Endodermal cell (in vitro differentiated cells): ENCODE measurements at regions not wholly inside any gene's neighbourhood (a gene's known extent, or its start where the extent isn't known, plus 50 kb on each side); places are given as distances from the start of the nearest gene placed in this dataset.

Experiments
- DNase-seq: peaks from one replicate; pipeline ENCODE4 v3.0.0-alpha.2; 2017
- H3K27ac ChIP-seq: 2 replicates; pipeline ENCODE4 v1.5.1; 2013; ENCODE audit warnings: mild to moderate bottlenecking, low read depth, low read length, moderate library complexity
- H3K27me3 ChIP-seq: 2 replicates; pipeline ENCODE4 v1.6.1; 2013; ENCODE audit warnings: mild to moderate bottlenecking, low read length, moderate library complexity; ENCODE audit not compliant: insufficient read depth, control insufficient read depth, poor library complexity, severe bottlenecking
- H3K36me3 ChIP-seq: 2 replicates; pipeline ENCODE4 v1.7.0; 2013; ENCODE audit warnings: mild to moderate bottlenecking, low read length, moderate library complexity; ENCODE audit not compliant: control insufficient read depth, insufficient read depth
- H3K4me1 ChIP-seq: one replicate; pipeline ENCODE4 v1.7.0; 2013; ENCODE audit warnings: low read length; ENCODE audit not compliant: control insufficient read depth, insufficient read depth
- H3K4me3 ChIP-seq: 2 replicates; pipeline ENCODE4 v1.5.1; 2013; ENCODE audit warnings: mild to moderate bottlenecking, low read length, moderate library complexity
- H3K9ac ChIP-seq: 2 replicates; pipeline ENCODE4 v1.6.1; 2013; ENCODE audit warnings: mild to moderate bottlenecking, low read length, moderate library complexity; ENCODE audit not compliant: poor library complexity, severe bottlenecking; ENCODE audit errors: extremely low read depth
- H3K9me3 ChIP-seq: 2 replicates; pipeline ENCODE4 v1.6.1; 2013; ENCODE audit warnings: mild to moderate bottlenecking, low read length, moderate library complexity; ENCODE audit not compliant: control insufficient read depth
- H3K27ac Mint-ChIP-seq: 2 replicates; pipeline ENCODE4 v1.8.0; 2020; ENCODE audit warnings: mixed read lengths
- H3K27me3 Mint-ChIP-seq: 2 replicates; pipeline ENCODE4 v1.8.0; 2021; ENCODE audit warnings: mild to moderate bottlenecking, mixed read lengths; ENCODE audit not compliant: insufficient read depth
- H3K36me3 Mint-ChIP-seq: 2 replicates; pipeline ENCODE4 v1.8.0; 2020; ENCODE audit warnings: low read depth, mixed read lengths
- H3K4me1 Mint-ChIP-seq: 2 replicates; pipeline ENCODE4 v1.8.0; 2020; ENCODE audit warnings: mixed read lengths
- H3K4me3 Mint-ChIP-seq: 2 replicates; pipeline ENCODE4 v1.8.0; 2020; ENCODE audit warnings: mild to moderate bottlenecking, moderate library complexity, mixed read lengths
- H3K9me3 Mint-ChIP-seq: 2 replicates; pipeline ENCODE4 v1.8.0; 2020; ENCODE audit warnings: mild to moderate bottlenecking, mixed read lengths
- WGBS, 2 experiments: methylation state at CpG; one replicate each; pipeline versions ENCODE4 v1.1.5 to v1.1.7; 2013; ENCODE audit warnings: missing lambda C conversion rate in 2 of 2, mixed read lengths in 1 of 2; ENCODE audit not compliant: insufficient coverage in 1 of 2, insufficient read length in 1 of 2; 5-methylcytosine and 5-hydroxymethylcytosine counted together
- TF ChIP-seq, protein P1 (sequence below): fragments of 200-600 bp; sonication (generic); conservative IDR thresholded peaks from 2 replicates; pipeline ENCODE4 v1.5.0; 2021; ENCODE audit warnings: antibody characterized with exemption, mild to moderate bottlenecking

GRCh38 chr2:220370764-220371163 lies 743.3 kb downstream of the SLC4A3 start:
- TF ChIP-seq, protein P1, sequence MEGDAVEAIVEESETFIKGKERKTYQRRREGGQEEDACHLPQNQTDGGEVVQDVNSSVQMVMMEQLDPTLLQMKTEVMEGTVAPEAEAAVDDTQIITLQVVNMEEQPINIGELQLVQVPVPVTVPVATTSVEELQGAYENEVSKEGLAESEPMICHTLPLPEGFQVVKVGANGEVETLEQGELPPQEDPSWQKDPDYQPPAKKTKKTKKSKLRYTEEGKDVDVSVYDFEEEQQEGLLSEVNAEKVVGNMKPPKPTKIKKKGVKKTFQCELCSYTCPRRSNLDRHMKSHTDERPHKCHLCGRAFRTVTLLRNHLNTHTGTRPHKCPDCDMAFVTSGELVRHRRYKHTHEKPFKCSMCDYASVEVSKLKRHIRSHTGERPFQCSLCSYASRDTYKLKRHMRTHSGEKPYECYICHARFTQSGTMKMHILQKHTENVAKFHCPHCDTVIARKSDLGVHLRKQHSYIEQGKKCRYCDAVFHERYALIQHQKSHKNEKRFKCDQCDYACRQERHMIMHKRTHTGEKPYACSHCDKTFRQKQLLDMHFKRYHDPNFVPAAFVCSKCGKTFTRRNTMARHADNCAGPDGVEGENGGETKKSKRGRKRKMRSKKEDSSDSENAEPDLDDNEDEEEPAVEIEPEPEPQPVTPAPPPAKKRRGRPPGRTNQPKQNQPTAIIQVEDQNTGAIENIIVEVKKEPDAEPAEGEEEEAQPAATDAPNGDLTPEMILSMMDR: no peak
- Mint-ChIP-seq H3K36me3 (no peaks in the 10 kb centered on the region), H3K9me3 (peaks cover 1% of the 10 kb centered on the region), H3K27ac (no peak overlapping the region), H3K27me3 (no peaks in the 10 kb centered on the region), H3K4me3 (no peak overlapping the region), H3K4me1 (peaks cover 5% of the 10 kb centered on the region)
- H3K4me3 ChIP-seq: no peak overlapping the region
- DNase-seq: no peak
- no peak overlapping the region for H3K9ac ChIP-seq
- no peak overlapping the region for H3K27ac ChIP-seq
- H3K9me3 ChIP-seq: no peaks in the 10 kb centered on the region
- H3K36me3 ChIP-seq: no peaks in the 10 kb centered on the region
- H3K4me1 ChIP-seq: no peaks in the 10 kb centered on the region
- no peaks in the 10 kb centered on the region for H3K27me3 ChIP-seq

DNA sequence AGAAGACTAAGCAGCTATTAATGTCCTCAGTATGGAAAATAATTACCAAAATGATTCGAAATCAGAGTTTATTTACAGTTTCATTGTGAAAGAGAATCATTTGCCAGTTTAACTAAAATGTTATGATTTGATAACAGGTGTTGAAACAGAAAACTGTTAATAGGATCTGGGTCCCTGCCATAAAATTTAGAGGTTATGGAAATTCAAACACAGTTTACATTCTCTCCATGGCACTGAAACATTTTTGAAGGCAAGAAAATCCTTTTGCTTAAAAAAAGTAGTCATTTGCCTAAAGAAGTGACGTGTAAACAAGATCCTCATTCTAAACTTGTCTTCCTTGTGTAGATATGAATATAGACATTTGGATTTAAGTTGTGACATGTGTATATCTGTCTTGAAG lies 743.8 kb downstream of the SLC4A3 start:
- Mint-ChIP-seq H3K27me3 (no peaks in the 10 kb centered on the region), H3K36me3 (no peaks in the 10 kb centered on the region), H3K4me3 (no peak overlapping the region), H3K4me1 (peaks cover 5% of the 10 kb centered on the region), H3K9me3 (peaks cover 1% of the 10 kb centered on the region), H3K27ac (no peak overlapping the region)
- Histone ChIP-seq H3K4me1 (no peaks in the 10 kb centered on the region), H3K9me3 (no peaks in the 10 kb centered on the region), H3K27me3 (no peaks in the 10 kb centered on the region), H3K36me3 (no peaks in the 10 kb centered on the region), H3K27ac (no peak overlapping the region), H3K4me3 (no peak overlapping the region), H3K9ac (no peak overlapping the region)
- WGBS, 2 experiments: 88 to 100% methylated on average over 1 to 2 of the region's 2 CpGs
- TF ChIP-seq, protein P1: no peak
- DNase-seq: no peak

DNA sequence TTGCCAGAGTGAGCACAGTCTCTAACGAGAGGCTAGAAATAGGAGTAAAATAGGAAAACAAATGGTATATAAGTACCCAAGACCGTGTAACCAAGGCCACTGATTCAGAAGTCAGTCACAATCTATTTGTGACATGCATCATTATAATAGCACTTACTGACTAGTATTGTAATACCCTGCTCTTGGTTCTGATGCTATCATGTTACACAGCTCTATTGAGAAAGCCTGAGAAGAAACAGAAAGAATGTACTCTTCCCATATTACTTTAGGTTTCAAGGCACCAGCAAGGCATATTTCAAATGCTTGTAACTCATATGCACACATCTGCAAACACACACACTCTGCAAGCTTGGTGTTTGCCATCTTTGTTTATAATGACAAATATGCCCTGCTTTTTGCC lies 746.4 kb downstream of the SLC4A3 start:
- Mint-ChIP-seq H3K4me1 (peaks cover 5% of the 10 kb centered on the region), H3K9me3 (peaks cover 1% of the 10 kb centered on the region), H3K36me3 (no peaks in the 10 kb centered on the region), H3K4me3 (no peak overlapping the region), H3K27me3 (no peaks in the 10 kb centered on the region), H3K27ac (no peak overlapping the region)
- Histone ChIP-seq H3K4me3 (no peak overlapping the region), H3K27me3 (no peaks in the 10 kb centered on the region), H3K9me3 (no peaks in the 10 kb centered on the region), H3K9ac (no peak overlapping the region), H3K36me3 (no peaks in the 10 kb centered on the region), H3K27ac (no peak overlapping the region), H3K4me1 (no peaks in the 10 kb centered on the region)
- no peak for DNase-seq
- TF ChIP-seq, protein P1: no peak
- WGBS, 2 experiments: 68 to 88% methylated on average over 2 of the region's 2 CpGs
